ENCODE measurements at regions not wholly inside any gene's neighbourhood (a gene's known extent, or its start where the extent isn't known, plus 50 kb on each side); places are given as distances from the start of the nearest gene placed in this dataset.

DNA sequence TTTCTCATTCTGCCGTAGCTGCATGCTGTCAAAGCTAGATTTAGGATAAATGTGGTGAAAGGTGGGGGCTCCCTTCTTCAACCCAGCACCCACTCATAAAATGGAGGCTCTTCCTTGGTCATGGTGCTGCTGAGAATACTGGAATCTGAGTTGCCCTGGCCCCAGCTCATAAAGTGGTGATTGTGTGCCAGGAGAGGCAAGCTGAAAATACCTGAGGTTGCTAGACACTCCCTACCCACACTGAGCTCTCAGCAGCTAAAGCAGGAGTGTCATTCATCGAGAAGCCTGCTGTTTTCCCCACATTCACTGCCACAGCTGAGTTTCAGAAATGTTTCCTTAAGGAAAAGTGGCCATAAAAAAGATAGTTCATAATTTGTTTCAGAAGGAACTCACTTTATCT, 297.1 kb upstream of the RBMS1 start:
- H3K27ac ChIP-seq = no peak overlapping the region
- no peak for ATAC-seq
- H3K9me3 ChIP-seq = no peaks in the 10 kb centered on the region; the same call in 2 of the 3 replicates
- no peak for FAIRE-seq
- CTCF ChIA-PET = no interaction called here
- H3K4me2 ChIP-seq = no peak overlapping the region
- WGBS (ENCODE audit: missing lambda C conversion rate) = 60% methylated on average over 2 of the region's 2 CpGs
- POLR2A ChIA-PET = no interaction called here
- H3K4me1 ChIP-seq = no peaks in the 10 kb centered on the region
- no peak overlapping the region for H3K4me3 ChIP-seq
- DNase-seq (ENCODE audit: low read depth in 1 of 2, low spot score in 1 of 2) = no peak
- no peak for TF ChIP-seq MAX (IDR thresholded peaks at IDR 0.05)

- ATAC-seq (no peak), DNase-seq (ENCODE audit: low read depth in 1 of 2, low spot score in 1 of 2) (no peak), FAIRE-seq (no peak)
- Histone ChIP-seq H3K27ac (no peak overlapping the region), H3K4me2 (no peak overlapping the region), H3K4me3 (no peak overlapping the region), H3K4me1 (no peaks in the 10 kb centered on the region), H3K9me3 (no peaks in the 10 kb centered on the region)
- TF ChIP-seq TFCP2L1 (CRISPR knock-in tag; IDR thresholded peaks at IDR 0.05) (no peak), HEYL (CRISPR knock-in tag; IDR thresholded peaks at IDR 0.05) (no peak), CBX2 (IDR thresholded peaks at IDR 0.05; ENCODE audit: borderline replicate concordance, low read depth) (no peak), MAFK (IDR thresholded peaks at IDR 0.05; ENCODE audit: partially characterized antibody) (peak; percentile 31)
- POLR2A ChIA-PET = no interaction called here
- CTCF ChIA-PET = interaction anchor here (0.7 kb wide), 1 partner anchor 1764 kb away, joined by 5 read pairs; no protein-coding TSS in a partner anchor
- WGBS (ENCODE audit: missing lambda C conversion rate) = 81% methylated on average over 3 of the region's 3 CpGs
These were observed 298.3 kb upstream of the RBMS1 start for GRCh38 chr2:160791884-160792283.

DNA sequence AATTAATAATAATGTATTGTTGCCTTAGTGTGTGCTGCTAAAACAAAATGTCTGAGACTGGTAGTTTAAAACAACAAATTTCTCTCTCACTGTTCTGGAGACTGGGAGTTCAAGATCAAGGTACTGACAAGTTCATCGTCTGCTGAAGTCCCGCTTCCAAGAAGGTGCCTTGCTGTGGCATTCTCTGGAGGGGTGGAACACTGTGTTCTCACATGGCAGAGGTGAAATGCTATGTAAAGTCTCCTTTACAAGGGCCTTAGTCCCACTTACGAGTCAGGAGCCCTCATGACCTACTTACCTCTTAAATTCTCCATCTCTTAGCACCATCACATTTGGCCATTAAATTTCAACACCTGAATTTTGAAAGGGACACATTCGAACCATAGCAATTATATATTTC, 299.2 kb upstream of the RBMS1 start:
- TF ChIP-seq, protein P1, sequence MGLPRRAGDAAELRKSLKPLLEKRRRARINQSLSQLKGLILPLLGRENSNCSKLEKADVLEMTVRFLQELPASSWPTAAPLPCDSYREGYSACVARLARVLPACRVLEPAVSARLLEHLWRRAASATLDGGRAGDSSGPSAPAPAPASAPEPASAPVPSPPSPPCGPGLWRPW (IDR thresholded peaks at IDR 0.05) = no peak
- no peak for TF ChIP-seq HOXA7 (CRISPR knock-in tag; IDR thresholded peaks at IDR 0.05)
- TF ChIP-seq, protein P2, sequence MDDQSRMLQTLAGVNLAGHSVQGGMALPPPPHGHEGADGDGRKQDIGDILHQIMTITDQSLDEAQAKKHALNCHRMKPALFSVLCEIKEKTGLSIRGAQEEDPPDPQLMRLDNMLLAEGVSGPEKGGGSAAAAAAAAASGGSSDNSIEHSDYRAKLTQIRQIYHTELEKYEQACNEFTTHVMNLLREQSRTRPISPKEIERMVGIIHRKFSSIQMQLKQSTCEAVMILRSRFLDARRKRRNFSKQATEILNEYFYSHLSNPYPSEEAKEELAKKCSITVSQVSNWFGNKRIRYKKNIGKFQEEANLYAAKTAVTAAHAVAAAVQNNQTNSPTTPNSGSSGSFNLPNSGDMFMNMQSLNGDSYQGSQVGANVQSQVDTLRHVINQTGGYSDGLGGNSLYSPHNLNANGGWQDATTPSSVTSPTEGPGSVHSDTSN (IDR thresholded peaks at IDR 0.05) = no peak
- FAIRE-seq (no peak), DNase-seq (ENCODE audit: low read depth in 1 of 2, low spot score in 1 of 2) (no peak), ATAC-seq (no peak)
- 70% methylated on average over 4 of the region's 4 CpGs for WGBS (ENCODE audit: missing lambda C conversion rate)
- no peak overlapping the region for H3K4me3 ChIP-seq
- H3K4me2 ChIP-seq = no peak overlapping the region
- H3K9me3 ChIP-seq = no peaks in the 10 kb centered on the region
- no peaks in the 10 kb centered on the region for H3K4me1 ChIP-seq
- CTCF ChIA-PET = no interaction called here
- no peak overlapping the region for H3K27ac ChIP-seq
- POLR2A ChIA-PET = no interaction called here

DNA sequence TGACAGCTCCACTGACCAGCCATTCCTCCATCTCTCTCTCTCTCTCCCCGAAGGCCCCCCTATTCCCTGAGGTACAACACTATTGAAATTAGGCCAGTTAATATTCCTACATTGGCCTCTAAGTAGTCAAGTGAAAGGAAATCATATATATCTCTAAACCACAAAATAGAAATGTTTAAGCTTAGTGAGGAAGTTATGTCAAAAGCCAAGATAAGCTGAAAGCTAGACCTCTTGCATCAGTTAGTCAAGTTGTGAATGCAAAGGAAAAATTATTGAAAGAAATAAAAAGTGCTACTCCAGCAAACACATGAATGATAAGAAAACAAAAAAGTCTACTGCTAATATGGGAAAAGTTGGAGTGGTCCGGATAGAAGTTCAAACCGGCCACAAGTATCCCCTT, 301.3 kb upstream of the RBMS1 start:
- H3K9me3 ChIP-seq = no peaks in the 10 kb centered on the region
- no peak overlapping the region for H3K4me2 ChIP-seq
- ChIA-PET POLR2A (no interaction called here), CTCF (no interaction called here)
- H3K27ac ChIP-seq = no peak overlapping the region
- WGBS (ENCODE audit: missing lambda C conversion rate) = 73% methylated on average over 3 of the region's 3 CpGs
- ATAC-seq (no peak), DNase-seq (ENCODE audit: low read depth in 1 of 2, low spot score in 1 of 2) (no peak), FAIRE-seq (no peak)
- no peak overlapping the region for H3K4me3 ChIP-seq
- H3K4me1 ChIP-seq = no peaks in the 10 kb centered on the region
- TF ChIP-seq, protein P3, sequence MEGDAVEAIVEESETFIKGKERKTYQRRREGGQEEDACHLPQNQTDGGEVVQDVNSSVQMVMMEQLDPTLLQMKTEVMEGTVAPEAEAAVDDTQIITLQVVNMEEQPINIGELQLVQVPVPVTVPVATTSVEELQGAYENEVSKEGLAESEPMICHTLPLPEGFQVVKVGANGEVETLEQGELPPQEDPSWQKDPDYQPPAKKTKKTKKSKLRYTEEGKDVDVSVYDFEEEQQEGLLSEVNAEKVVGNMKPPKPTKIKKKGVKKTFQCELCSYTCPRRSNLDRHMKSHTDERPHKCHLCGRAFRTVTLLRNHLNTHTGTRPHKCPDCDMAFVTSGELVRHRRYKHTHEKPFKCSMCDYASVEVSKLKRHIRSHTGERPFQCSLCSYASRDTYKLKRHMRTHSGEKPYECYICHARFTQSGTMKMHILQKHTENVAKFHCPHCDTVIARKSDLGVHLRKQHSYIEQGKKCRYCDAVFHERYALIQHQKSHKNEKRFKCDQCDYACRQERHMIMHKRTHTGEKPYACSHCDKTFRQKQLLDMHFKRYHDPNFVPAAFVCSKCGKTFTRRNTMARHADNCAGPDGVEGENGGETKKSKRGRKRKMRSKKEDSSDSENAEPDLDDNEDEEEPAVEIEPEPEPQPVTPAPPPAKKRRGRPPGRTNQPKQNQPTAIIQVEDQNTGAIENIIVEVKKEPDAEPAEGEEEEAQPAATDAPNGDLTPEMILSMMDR (IDR thresholded peaks at IDR 0.05) = no peak
- TF ChIP-seq ELK1 (IDR thresholded peaks at IDR 0.05; ENCODE audit: low read depth, low read length) = no peak
- no peak for TF ChIP-seq NFE2L2 (conservative IDR thresholded peaks at IDR 0.05; ENCODE audit: low read length)
- TF ChIP-seq JUN (IDR thresholded peaks at IDR 0.05) = no peak
- TF ChIP-seq HDAC2 (IDR thresholded peaks at IDR 0.05) = no peak
- TF ChIP-seq, protein P4, sequence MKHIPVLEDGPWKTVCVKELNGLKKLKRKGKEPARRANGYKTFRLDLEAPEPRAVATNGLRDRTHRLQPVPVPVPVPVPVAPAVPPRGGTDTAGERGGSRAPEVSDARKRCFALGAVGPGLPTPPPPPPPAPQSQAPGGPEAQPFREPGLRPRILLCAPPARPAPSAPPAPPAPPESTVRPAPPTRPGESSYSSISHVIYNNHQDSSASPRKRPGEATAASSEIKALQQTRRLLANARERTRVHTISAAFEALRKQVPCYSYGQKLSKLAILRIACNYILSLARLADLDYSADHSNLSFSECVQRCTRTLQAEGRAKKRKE (CRISPR knock-in tag; IDR thresholded peaks at IDR 0.05; ENCODE audit: low read depth) = no peak
- TF ChIP-seq POLR2AphosphoS2 (conservative IDR thresholded peaks at IDR 0.05; ENCODE audit: low read length) = no peak
- TF ChIP-seq, protein P5, sequence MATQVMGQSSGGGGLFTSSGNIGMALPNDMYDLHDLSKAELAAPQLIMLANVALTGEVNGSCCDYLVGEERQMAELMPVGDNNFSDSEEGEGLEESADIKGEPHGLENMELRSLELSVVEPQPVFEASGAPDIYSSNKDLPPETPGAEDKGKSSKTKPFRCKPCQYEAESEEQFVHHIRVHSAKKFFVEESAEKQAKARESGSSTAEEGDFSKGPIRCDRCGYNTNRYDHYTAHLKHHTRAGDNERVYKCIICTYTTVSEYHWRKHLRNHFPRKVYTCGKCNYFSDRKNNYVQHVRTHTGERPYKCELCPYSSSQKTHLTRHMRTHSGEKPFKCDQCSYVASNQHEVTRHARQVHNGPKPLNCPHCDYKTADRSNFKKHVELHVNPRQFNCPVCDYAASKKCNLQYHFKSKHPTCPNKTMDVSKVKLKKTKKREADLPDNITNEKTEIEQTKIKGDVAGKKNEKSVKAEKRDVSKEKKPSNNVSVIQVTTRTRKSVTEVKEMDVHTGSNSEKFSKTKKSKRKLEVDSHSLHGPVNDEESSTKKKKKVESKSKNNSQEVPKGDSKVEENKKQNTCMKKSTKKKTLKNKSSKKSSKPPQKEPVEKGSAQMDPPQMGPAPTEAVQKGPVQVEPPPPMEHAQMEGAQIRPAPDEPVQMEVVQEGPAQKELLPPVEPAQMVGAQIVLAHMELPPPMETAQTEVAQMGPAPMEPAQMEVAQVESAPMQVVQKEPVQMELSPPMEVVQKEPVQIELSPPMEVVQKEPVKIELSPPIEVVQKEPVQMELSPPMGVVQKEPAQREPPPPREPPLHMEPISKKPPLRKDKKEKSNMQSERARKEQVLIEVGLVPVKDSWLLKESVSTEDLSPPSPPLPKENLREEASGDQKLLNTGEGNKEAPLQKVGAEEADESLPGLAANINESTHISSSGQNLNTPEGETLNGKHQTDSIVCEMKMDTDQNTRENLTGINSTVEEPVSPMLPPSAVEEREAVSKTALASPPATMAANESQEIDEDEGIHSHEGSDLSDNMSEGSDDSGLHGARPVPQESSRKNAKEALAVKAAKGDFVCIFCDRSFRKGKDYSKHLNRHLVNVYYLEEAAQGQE (IDR thresholded peaks at IDR 0.05) = no peak
- TF ChIP-seq EP300 (IDR thresholded peaks at IDR 0.05) = no peak
- no peak for TF ChIP-seq HMGXB4 (CRISPR knock-in tag; IDR thresholded peaks at IDR 0.05; ENCODE audit: borderline replicate concordance)
- TF ChIP-seq CBX8 (IDR thresholded peaks at IDR 0.05) = no peak
- no peak for TF ChIP-seq ZSCAN20 (CRISPR knock-in tag; IDR thresholded peaks at IDR 0.05)
- TF ChIP-seq HOXA7 (CRISPR knock-in tag; IDR thresholded peaks at IDR 0.05) = no peak
